ENCODE measurements at regions not wholly inside any gene's neighbourhood (a gene's known extent, or its start where the extent isn't known, plus 50 kb on each side); places are given as distances from the start of the nearest gene placed in this dataset.
"Not testable (repeated sequence)": the region's sequence is repeated elsewhere in the genome, so short reads cannot be mapped to it uniquely, and the experiment has no call there.

- TF ChIP-seq MZF1 (tag by site-specific recombination; IDR thresholded peaks at IDR 0.05; ENCODE audit: borderline replicate concordance): no peak
- no peak for TF ChIP-seq ZNF791 (tag by site-specific recombination; IDR thresholded peaks at IDR 0.05)
- TF ChIP-seq ZNF211 (tag by site-specific recombination; IDR thresholded peaks at IDR 0.05; ENCODE audit: low read depth): no peak
- no peak for TF ChIP-seq KLF10 (tag by site-specific recombination; IDR thresholded peaks at IDR 0.05)
- no peak for TF ChIP-seq ZNF513 (tag by site-specific recombination; IDR thresholded peaks at IDR 0.05)
Observed at GRCh38 chr2:226463154-226463553, 336.5 kb downstream of the IRS1 start (continued).

GRCh38 chr2:226461981-226462380, 337.6 kb downstream of the IRS1 start:
- no peak overlapping the region for H3K27ac ChIP-seq (ENCODE audit: extremely low read depth, low read depth, low read length)
- POLR2A ChIA-PET: no interaction called here

GRCh38 chr2:226456144-226456543, 343.5 kb downstream of the IRS1 start:
- H3K27ac ChIP-seq (ENCODE audit: extremely low read depth, low read depth, low read length); H3K4me1 ChIP-seq (ENCODE audit: control insufficient read depth, insufficient read depth, low read length); H3K9me3 ChIP-seq (ENCODE audit: control insufficient read depth, insufficient read depth, low read depth, low read length); POLR2A ChIA-PET; H3K36me3 ChIP-seq (ENCODE audit: control insufficient read depth in 2 of 2, insufficient read depth in 1 of 2, low read length in 2 of 2); H3K4me3 ChIP-seq (ENCODE audit: low read depth, low read length): not testable (repeated sequence)
- CTCF ChIA-PET: interaction anchor here (0.7 kb wide), 1 partner anchor 15 kb away, joined by 3 read pairs; no protein-coding TSS in a partner anchor

More at GRCh38 chr2:226461981-226462380, 337.6 kb downstream of the IRS1 start:
- no peaks in the 10 kb centered on the region for H3K9me3 ChIP-seq (ENCODE audit: control insufficient read depth, insufficient read depth, low read depth, low read length)
- CTCF ChIA-PET: no interaction called here
- TF ChIP-seq ZNF404 (tag by site-specific recombination; IDR thresholded peaks at IDR 0.05): no peak
- TF ChIP-seq ZFP41 (tag by site-specific recombination; IDR thresholded peaks at IDR 0.05; ENCODE audit: borderline replicate concordance): no peak
- TF ChIP-seq ZNF19 (tag by site-specific recombination; IDR thresholded peaks at IDR 0.05; ENCODE audit: low read depth): no peak
- no peak for TF ChIP-seq ZNF140 (tag by site-specific recombination; IDR thresholded peaks at IDR 0.05)
- no peak for TF ChIP-seq ZNF658 (tag by site-specific recombination; IDR thresholded peaks at IDR 0.05)
- no peak for TF ChIP-seq ZNF692 (tag by site-specific recombination; IDR thresholded peaks at IDR 0.05)
- no peak for TF ChIP-seq WT1 (tag by site-specific recombination; IDR thresholded peaks at IDR 0.05)
- no peak for TF ChIP-seq ZNF48 (tag by site-specific recombination; IDR thresholded peaks at IDR 0.05)
- TF ChIP-seq RBAK (tag by site-specific recombination; IDR thresholded peaks at IDR 0.05): no peak
- no peak for TF ChIP-seq ZNF341 (tag by site-specific recombination; IDR thresholded peaks at IDR 0.05; ENCODE audit: low read depth)
- no peak for TF ChIP-seq ZNF777 (tag by site-specific recombination; IDR thresholded peaks at IDR 0.05; ENCODE audit: borderline replicate concordance)
- TF ChIP-seq ZNF391 (tag by site-specific recombination; IDR thresholded peaks at IDR 0.05; ENCODE audit: borderline replicate concordance, low read depth): no peak
- no peak for TF ChIP-seq ZNF677 (tag by site-specific recombination; IDR thresholded peaks at IDR 0.05)
- no peaks in the 10 kb centered on the region for H3K4me1 ChIP-seq (ENCODE audit: control insufficient read depth, insufficient read depth, low read length)
- H3K4me3 ChIP-seq (ENCODE audit: low read depth, low read length): no peak overlapping the region
- no peaks in the 10 kb centered on the region for H3K36me3 ChIP-seq (ENCODE audit: control insufficient read depth in 2 of 2, insufficient read depth in 1 of 2, low read length in 2 of 2)

- Histone ChIP-seq H3K36me3 (ENCODE audit: control insufficient read depth in 2 of 2, insufficient read depth in 1 of 2, low read length in 2 of 2) (no peaks in the 10 kb centered on the region), H3K4me1 (ENCODE audit: control insufficient read depth, insufficient read depth, low read length) (no peaks in the 10 kb centered on the region), H3K27ac (ENCODE audit: extremely low read depth, low read depth, low read length) (no peak overlapping the region), H3K4me3 (ENCODE audit: low read depth, low read length) (no peak overlapping the region), H3K9me3 (ENCODE audit: control insufficient read depth, insufficient read depth, low read depth, low read length) (no peaks in the 10 kb centered on the region)
- ChIA-PET POLR2A (no interaction called here), CTCF (interaction anchor here (1.2 kb wide), 1 partner anchor 514 kb away, joined by 3 read pairs; no protein-coding TSS in a partner anchor)
- TF ChIP-seq SETDB1 (IDR thresholded peaks at IDR 0.05; ENCODE audit: insufficient read length, low read length) (peak; percentile 76), REPIN1 (tag by site-specific recombination; IDR thresholded peaks at IDR 0.05; ENCODE audit: low read depth) (no peak)
Observed at GRCh38 chr2:226452768-226453167, 346.9 kb downstream of the IRS1 start.
